Medulla oblongata (tissue), 1 donor: ENCODE measurements at regions not wholly inside any gene's neighbourhood (a gene's known extent, or its start where the extent isn't known, plus 50 kb on each side); places are given as distances from the start of the nearest gene placed in this dataset.
"Not testable (repeated sequence)": the region's sequence is repeated elsewhere in the genome, so short reads cannot be mapped to it uniquely, and the experiment has no call there.

Experiments used
- DNase-seq: peaks from one replicate; pipeline ENCODE4 v3.0.0-alpha.2; 2015; ENCODE audit errors: extremely low spot score

DNA sequence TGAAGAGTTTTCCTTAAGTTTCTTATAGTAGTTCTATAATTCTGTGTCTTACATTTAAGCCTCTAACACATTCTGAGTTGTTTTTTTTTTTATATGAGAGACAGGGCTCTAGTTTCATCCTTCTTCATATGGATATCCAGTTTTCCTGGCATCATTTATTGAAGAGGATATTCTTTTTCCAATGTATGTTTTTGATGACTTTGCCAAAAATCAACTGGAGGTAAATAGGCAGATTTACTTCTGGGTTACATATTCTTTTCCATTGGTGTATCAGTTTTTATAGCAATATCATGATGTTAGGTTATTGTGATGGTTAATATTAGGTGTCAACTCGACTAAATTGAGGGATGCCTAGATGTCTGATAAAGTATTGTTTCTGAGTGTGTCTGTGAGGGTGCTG, 650.7 kb upstream of the GRID2 start:
- no peak for DNase-seq

- DNase-seq = no peak
Measured at GRCh38 chr4:91681091-91681490, 622.7 kb upstream of the GRID2 start.

GRCh38 chr4:91681544-91681943, 622.2 kb upstream of the GRID2 start:
- no peak for DNase-seq

- DNase-seq = no peak
Measured at GRCh38 chr4:91684955-91685354, 618.8 kb upstream of the GRID2 start.

DNA sequence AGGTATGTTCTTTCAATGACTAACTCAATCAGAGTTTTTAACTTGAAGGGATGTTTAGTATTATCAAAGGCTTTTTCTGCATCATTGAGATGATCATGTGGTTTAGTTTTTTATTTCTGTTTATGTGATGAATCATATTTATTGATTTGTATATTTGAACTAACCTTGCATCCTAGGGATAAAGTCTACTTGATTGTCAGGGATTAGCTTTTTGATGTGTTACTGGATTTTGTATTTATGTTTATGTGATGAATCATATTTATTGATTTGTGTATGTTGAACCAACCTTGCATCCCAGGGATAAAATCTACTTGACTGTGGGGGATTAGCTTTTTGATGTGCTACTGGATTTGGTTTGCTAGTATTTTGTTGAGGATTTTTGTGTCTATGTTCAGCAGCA, 615.4 kb upstream of the GRID2 start:
- no peak for DNase-seq

GRCh38 chr4:91699691-91700090, 604.1 kb upstream of the GRID2 start:
- not testable (repeated sequence) for DNase-seq

DNA sequence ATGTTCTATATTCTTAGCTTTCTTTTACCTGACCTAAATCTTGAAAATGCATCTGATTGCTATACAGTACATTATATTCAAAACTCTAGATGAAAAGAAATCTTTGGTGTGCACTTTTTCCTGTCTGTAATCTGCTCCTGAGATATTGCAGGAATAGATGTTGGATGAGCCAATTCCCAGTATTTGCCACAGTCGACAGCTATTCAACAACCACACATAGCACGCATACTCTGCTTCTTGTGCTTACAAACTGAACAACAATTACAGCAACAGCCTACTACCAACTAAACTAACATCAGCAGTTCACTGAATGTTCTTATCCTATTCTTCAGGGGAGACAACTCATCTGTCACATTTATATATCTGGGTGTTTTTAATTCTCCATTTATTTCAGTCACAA, 573.9 kb upstream of the GRID2 start:
- DNase-seq = no peak

GRCh38 chr4:91734682-91735081, 569.1 kb upstream of the GRID2 start:
- DNase-seq = no peak

DNA sequence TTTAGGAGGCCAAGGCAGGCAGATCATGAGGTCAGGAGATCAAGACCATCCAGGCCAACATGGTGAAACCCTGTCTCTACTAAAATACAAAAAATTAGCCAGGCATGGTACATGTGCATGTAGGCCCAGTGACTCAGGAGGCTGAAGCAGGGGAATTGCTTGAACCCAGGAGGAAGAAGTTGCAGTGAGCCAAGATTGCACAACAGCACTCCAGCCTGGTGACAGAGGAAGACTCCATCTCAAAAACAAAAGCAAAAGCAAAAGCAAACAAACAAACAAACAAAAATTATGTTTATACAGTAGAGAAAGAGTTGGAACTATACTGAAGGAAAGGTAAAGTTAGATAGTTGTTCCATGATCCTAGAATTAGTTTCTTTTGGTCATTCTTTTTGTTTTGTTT, 564.9 kb upstream of the GRID2 start:
- not testable (repeated sequence) for DNase-seq

DNA sequence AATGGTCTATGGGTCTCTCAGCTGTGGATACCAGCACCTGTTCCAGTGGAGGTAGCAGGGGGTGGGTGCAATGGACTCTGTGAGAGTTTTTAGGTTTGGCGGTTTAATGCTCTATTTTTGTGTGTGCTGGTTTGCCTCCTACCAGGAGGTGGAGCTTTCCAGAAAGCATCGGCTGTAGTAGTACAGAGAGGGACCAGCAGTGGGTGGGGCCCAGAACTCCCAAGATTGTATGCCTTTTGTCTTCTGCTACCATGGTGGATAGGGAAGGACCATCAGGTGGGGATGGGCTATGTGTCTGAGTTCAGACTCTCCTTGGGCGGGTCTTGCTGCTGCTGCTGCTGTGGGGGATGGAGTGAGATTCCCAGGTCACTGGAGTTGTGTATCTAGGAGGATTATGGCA, 557.2 kb upstream of the GRID2 start:
- DNase-seq = no peak

- no peak for DNase-seq
Measured at GRCh38 chr4:91751961-91752360, 551.8 kb upstream of the GRID2 start.

DNA sequence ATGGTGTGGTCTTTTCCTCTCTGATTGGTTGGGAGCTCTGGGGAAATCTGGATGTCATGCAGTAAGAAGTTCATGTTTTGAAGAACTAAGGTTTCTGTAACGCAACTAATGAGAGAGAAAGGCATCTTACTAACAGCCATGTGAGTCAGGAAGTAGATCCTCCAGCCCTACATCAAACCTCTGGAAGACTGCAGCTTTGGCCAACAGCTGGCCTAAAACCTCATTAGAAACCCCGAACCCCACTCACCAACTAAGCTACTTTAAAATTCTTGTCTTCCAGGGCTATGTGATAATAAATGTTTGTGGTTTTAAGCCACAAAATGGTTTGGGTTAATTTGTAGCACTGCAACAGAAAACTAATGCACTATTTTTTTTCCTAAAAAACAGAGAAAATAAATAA, 549.0 kb upstream of the GRID2 start:
- DNase-seq = no peak

GRCh38 chr4:91758487-91758886, 545.3 kb upstream of the GRID2 start:
- no peak for DNase-seq

DNA sequence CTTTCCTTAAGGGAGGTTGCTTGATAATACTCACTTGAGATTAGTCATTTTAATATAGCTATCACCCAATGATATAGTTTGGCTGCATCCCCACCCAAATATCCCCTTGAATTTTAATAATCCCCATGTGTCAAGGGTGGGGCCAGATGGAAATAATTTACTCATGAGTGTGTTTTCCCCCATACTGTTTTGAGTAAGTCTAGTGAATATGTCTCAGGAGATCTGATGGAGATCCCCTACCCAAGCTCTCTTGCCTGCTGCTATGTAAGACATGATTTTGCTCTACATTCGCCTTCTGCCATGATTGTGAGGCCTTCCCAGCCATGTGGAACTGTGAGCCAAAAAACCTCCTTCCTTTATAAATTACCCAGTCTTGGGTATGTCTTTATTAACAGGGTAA, 539.7 kb upstream of the GRID2 start:
- no peak for DNase-seq

- DNase-seq = no peak
Measured at GRCh38 chr4:91769912-91770311, 533.9 kb upstream of the GRID2 start.

- not testable (repeated sequence) for DNase-seq
Measured at GRCh38 chr4:91791631-91792030, 512.1 kb upstream of the GRID2 start.

DNA sequence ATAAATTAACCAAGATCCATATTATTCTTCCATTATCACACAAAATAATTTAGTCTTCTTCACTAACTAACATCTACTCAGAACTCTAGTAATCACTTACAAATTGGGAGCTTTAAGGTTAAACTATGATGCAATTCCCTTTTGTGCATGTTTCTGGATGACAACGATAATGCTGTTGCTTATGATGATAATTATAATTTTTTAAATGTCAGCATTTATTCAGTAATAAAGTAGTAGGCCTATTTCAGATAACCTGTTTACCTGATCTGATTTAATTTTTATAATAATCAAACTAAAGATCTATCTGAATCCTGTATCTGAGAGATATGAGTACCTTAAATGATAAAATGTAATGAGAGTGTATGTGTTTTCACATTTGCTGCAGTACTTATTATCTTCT, 507.8 kb upstream of the GRID2 start:
- DNase-seq = no peak

GRCh38 chr4:91812319-91812718, 491.4 kb upstream of the GRID2 start:
- no peak for DNase-seq

DNA sequence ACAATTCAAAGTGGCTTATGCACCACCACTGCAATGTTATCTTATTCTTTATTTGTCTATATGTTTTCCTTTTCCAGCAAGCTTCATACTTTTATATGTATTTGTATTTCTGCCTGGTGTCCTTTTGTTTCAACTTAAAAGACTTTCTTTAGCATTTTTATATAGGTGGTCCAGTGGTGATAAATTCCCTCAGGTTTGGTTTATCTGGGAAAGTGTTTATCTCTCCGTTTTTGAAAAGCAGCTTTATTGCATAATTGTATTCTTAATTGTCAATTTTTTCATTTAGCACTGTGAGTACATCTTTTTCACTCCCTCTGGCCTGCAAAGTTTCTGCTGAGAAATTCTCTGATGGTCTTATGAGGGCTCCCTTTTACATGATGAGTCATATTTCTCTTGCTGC, 479.0 kb upstream of the GRID2 start:
- no peak for DNase-seq

DNA sequence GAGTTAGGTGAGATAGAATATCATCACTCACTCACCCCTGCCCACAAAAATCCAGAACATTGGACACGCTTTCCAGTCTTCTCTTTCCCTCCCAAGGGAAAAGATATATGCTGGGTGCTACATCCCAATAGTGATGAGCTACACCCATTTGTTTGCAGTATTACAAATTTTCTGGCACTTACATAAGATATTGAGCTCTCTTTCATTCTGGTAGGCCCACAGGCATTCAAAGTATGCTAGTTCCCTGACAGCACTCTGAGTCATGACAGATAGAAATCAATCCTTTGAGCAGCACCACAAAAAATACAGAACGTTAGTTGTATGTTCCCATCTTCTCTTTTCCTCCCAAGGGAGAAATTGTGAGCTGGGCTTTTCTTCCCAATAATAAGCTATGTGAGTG, 477.6 kb upstream of the GRID2 start:
- no peak for DNase-seq

DNA sequence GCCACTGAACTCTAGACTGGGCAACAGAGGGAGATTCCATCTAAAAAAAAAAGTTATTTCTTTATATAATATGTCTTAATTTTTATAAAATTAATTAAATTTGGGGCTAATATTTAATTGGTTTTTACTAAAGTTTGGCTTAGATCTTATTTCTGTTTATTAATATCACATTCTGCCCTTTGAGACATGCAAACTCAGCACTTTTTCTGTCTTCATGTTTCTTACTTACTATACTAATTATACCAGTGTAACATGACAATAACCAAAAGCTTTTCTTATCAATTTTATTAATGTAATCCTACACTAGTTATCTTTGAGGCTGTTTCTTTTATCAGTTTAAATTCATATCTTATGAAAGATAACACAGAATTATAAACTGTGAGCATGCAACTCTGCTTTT, 475.9 kb upstream of the GRID2 start:
- no peak for DNase-seq

GRCh38 chr4:91829531-91829930, 474.2 kb upstream of the GRID2 start:
- DNase-seq = no peak

GRCh38 chr4:91830681-91831395, 472.9 kb upstream of the GRID2 start:
- DNase-seq = no peak

DNA sequence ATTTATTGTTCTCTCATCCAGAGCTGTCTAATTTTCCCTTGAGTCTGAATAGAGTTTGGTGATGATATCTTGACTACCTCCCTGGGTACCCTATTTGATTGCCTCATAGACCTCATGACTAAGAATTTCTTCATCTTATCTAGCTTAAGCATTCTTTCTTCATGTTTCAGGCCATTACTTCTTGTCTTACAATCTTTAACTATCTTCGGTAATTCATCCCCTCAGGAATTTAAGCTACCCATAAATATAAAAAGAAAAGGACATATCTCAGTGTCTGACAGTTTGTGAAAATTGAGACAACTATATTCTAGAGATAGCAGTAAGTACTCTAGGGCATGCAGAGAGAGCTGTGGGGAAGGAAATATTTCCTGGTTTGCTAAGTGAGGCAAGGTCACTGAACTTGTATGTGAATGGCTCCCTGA, 466.1 kb upstream of the GRID2 start:
- DNase-seq = no peak
